Nephron progenitor cell (in vitro differentiated cells): ENCODE measurements at regions not wholly inside any gene's neighbourhood (a gene's known extent, or its start where the extent isn't known, plus 50 kb on each side); places are given as distances from the start of the nearest gene placed in this dataset.

ENCODE experiments used
- DNase-seq: peaks from one replicate; pipeline ENCODE4 v3.0.0; 2021
- H3K27ac Mint-ChIP-seq: 2 replicates; pipeline ENCODE4 v1.8.0; 2021; ENCODE audit warnings: mild to moderate bottlenecking, moderate library complexity, mixed read lengths
- H3K27me3 Mint-ChIP-seq: 2 replicates; pipeline ENCODE4 v1.8.0; 2021; ENCODE audit warnings: mild to moderate bottlenecking, low read depth, mixed read lengths; ENCODE audit not compliant: poor library complexity
- H3K36me3 Mint-ChIP-seq: 2 replicates; pipeline ENCODE4 v1.8.0; 2021; ENCODE audit warnings: low read depth, mixed read lengths
- H3K4me1 Mint-ChIP-seq: 2 replicates; pipeline ENCODE4 v1.8.0; 2021; ENCODE audit warnings: mixed read lengths
- H3K4me3 Mint-ChIP-seq: 2 replicates; pipeline ENCODE4 v1.8.0; 2021; ENCODE audit warnings: mild to moderate bottlenecking, moderate library complexity, mixed read lengths
- H3K9me3 Mint-ChIP-seq: 2 replicates; pipeline ENCODE4 v1.8.0; 2021; ENCODE audit warnings: mild to moderate bottlenecking, moderate library complexity, mixed read lengths
- TF ChIP-seq, protein P1 (sequence below): fragments of 200-600 bp; sonication (generic); IDR thresholded peaks from 2 replicates; pipeline ENCODE4 v1.5.0; 2021; ENCODE audit warnings: antibody characterized with exemption

DNA sequence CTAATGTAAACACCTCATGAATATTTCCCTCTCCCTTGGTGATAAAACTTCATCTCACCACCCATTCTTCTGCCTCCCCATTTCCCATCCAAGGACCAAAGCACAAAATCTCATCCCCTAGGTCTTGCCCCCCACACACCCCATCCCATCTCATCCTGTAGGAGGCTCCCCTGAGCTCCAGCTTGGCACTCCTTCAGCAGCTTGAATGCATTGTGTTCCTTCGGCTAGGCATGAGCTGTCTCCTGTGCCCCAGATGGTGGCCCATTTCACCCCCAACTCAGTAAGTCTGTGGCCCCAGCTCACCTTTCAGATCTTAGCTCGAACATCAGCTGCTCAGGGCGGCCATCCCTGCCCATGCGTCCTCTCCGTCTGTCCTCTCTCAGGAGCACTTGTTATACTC, 203.6 kb upstream of the NR2F2 start:
- H3K27me3 Mint-ChIP-seq, result no peaks in the 10 kb centered on the region

DNA sequence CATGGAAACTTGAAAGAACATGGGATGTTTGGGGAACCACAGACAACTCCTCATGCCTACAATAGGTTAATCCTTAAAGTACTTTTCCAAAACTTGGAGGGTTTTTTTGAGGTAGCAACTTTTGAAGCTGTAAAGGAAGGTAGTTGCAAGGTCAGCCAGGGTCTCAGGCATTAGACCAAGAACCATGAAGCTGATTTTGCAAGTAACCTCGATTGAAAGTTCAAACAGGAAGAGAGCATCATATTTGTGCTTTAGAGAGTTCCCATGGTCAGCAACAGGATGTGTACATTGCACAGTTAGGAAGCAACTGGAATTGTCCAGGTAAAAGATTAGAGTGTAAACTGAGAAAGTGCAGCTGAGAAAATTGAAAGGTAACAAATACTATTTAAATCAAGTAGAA, 199.8 kb upstream of the NR2F2 start:
- DNase-seq, result no peak
- Mint-ChIP-seq H3K9me3 (peaks cover 5% of the 10 kb centered on the region), H3K27me3 (peaks cover 3% of the 10 kb centered on the region), H3K36me3 (peaks cover 9% of the 10 kb centered on the region), H3K4me3 (no peak overlapping the region), H3K27ac (no peak overlapping the region), H3K4me1 (peaks cover 1% of the 10 kb centered on the region)
- TF ChIP-seq, protein P1, sequence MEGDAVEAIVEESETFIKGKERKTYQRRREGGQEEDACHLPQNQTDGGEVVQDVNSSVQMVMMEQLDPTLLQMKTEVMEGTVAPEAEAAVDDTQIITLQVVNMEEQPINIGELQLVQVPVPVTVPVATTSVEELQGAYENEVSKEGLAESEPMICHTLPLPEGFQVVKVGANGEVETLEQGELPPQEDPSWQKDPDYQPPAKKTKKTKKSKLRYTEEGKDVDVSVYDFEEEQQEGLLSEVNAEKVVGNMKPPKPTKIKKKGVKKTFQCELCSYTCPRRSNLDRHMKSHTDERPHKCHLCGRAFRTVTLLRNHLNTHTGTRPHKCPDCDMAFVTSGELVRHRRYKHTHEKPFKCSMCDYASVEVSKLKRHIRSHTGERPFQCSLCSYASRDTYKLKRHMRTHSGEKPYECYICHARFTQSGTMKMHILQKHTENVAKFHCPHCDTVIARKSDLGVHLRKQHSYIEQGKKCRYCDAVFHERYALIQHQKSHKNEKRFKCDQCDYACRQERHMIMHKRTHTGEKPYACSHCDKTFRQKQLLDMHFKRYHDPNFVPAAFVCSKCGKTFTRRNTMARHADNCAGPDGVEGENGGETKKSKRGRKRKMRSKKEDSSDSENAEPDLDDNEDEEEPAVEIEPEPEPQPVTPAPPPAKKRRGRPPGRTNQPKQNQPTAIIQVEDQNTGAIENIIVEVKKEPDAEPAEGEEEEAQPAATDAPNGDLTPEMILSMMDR, result no peak

More for the DNA sequence above, 203.6 kb upstream of the NR2F2 start:
- TF ChIP-seq, protein P1, result no peak
- Mint-ChIP-seq H3K9me3 (no peaks in the 10 kb centered on the region), H3K4me3 (no peak overlapping the region), H3K4me1 (peaks cover 32% of the 10 kb centered on the region), H3K36me3 (peaks cover 15% of the 10 kb centered on the region), H3K27ac (no peak overlapping the region)
- no peak for DNase-seq

DNA sequence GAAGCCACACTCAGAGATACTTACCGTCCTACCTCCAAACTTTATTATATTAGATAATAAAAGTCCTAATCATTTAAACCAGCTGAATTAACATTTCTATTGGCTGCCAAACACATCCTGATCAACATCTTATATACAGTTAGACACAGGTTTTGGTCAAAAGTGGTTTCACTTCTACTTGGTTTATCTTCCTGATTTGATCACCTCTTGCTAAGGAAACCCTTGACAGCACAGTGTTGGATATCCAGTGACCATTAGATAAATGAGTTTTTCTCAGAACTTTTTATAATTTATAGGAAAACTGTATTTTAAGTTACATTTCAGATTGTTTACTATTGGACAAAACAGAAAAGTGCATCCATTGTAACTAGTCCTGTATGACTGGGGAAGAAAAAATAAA, 198.4 kb upstream of the NR2F2 start:
- H3K36me3 Mint-ChIP-seq, result peaks cover 10% of the 10 kb centered on the region
- peaks cover 3% of the 10 kb centered on the region for H3K27me3 Mint-ChIP-seq
- no peaks in the 10 kb centered on the region for H3K4me1 Mint-ChIP-seq
- no peak overlapping the region for H3K27ac Mint-ChIP-seq
- no peak for DNase-seq
- H3K9me3 Mint-ChIP-seq, result peaks cover 12% of the 10 kb centered on the region
- TF ChIP-seq, protein P1, result no peak
- no peak overlapping the region for H3K4me3 Mint-ChIP-seq

DNA sequence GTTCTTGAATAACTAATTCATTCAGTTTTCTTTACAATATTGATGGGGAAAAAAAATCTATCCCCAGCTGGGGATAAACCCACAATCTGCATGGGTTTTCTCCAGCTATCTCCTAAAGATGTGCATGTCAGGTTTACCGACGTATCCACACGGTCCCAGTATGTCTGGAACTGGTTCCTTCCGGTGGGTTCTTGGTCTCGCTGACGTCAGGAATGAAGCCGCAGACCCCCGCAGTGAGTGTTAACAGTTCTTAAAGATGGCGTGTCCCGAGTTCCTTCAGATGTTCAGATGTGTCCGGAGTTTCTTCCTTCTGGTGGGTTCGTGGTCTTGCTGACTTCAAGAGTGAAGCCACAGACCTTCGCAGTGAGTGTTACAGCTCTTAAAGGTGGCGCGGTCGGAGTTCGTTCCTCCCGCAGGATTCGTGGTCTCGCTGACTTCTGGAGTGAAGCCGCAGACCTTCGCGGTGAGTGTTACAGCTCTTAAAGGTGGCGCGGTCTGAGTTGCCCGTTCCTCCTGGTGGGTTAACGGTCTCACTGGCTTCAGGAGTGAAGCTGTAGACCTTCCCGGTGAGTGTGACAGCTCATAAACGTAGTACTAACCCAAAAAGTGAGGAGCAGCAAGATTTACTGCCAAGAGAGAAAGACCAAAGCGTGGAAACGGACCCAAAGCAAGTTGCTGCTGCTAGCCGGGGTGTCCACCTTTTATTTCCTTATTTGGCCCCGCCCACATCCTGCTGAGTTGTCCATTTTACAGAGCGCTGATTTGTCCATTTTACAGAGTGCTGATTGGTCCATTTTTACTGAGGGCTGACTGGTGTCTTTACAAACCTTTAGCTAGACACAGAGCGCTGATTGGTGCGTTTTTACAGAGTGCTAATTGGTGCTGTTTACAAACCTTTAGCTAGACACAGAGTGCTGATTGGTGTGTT, 195.1 kb upstream of the NR2F2 start:
- H3K9me3 Mint-ChIP-seq, result peaks cover 45% of the 10 kb centered on the region
- no peak for DNase-seq
- H3K4me1 Mint-ChIP-seq, result no peaks in the 10 kb centered on the region
- TF ChIP-seq, protein P1, result no peak
- H3K27me3 Mint-ChIP-seq, result peaks cover 3% of the 10 kb centered on the region
- H3K27ac Mint-ChIP-seq, result no peak overlapping the region
- H3K36me3 Mint-ChIP-seq, result peaks cover 39% of the 10 kb centered on the region
- H3K4me3 Mint-ChIP-seq, result no peak overlapping the region

DNA sequence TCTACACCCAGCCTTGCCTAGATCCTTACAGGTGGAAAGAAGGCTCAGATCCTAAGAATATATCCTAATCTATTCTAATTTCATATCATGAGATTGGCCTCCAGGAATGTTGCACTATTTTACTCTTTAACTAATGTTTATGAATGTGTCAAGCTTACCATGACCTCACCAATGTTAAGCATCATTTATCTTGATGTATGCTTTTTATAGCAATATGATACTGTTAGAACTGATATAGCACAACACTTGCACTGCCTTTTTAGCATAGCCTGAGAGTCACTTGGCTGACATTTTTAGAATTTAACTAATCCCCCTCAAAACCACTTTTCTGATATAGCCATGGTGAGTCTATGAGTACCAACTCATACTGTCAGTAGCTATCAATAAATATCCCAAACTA, 191.5 kb upstream of the NR2F2 start:
- DNase-seq, result no peak
- H3K36me3 Mint-ChIP-seq, result peaks cover 60% of the 10 kb centered on the region
- no peak overlapping the region for H3K4me3 Mint-ChIP-seq
- TF ChIP-seq, protein P1, result no peak
- H3K27me3 Mint-ChIP-seq, result peaks cover 3% of the 10 kb centered on the region
- H3K9me3 Mint-ChIP-seq, result peaks cover 52% of the 10 kb centered on the region
- no peak overlapping the region for H3K27ac Mint-ChIP-seq
- no peaks in the 10 kb centered on the region for H3K4me1 Mint-ChIP-seq

DNA sequence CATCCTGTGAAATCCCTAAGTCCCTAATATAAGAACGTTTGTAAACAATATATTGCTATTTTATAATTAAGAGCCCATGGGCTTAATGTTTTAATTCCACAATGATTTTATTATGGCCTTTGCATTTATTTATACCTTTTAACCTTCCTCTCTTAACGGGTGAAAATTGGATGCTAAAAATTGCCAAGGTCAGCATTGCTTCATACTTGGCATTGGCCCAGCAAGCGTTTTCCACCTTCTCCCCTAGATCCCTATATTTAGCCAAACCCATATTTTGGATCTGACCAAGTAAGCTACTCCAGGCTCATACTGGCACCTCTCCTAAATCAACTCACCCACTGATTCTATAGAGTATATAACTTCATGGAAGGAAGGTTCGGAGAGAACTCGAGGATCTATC, 188.0 kb upstream of the NR2F2 start:
- Mint-ChIP-seq H3K4me3 (no peak overlapping the region), H3K36me3 (peaks cover 50% of the 10 kb centered on the region), H3K27ac (no peak overlapping the region), H3K27me3 (peaks cover 5% of the 10 kb centered on the region), H3K9me3 (peaks cover 48% of the 10 kb centered on the region), H3K4me1 (peaks cover 30% of the 10 kb centered on the region)
- no peak for DNase-seq
- TF ChIP-seq, protein P1, result no peak
